NB4 (cell line): ENCODE measurements at regions not wholly inside any gene's neighbourhood (a gene's known extent, or its start where the extent isn't known, plus 50 kb on each side); places are given as distances from the start of the nearest gene placed in this dataset.
"Not testable (repeated sequence)": the region's sequence is repeated elsewhere in the genome, so short reads cannot be mapped to it uniquely, and the experiment has no call there.

Source experiments
- DNase-seq: peaks from one replicate; pipeline ENCODE4 v3.0.0; 2010; ENCODE audit warnings: low read depth
- H3K4me3 ChIP-seq: one replicate; pipeline ENCODE4 v1.5.1; 2011; ENCODE audit warnings: mild to moderate bottlenecking, low read depth, low read length, moderate library complexity
- CTCF ChIP-seq: IDR thresholded peaks from one replicate; pipeline ENCODE4 v1.5.1; 2012; ENCODE audit warnings: low read depth, low read length
- MAX ChIP-seq: IDR thresholded peaks from 2 replicates; pipeline ENCODE4 v1.6.1; 2011; ENCODE audit warnings: low read depth, low read length
- MYC ChIP-seq: IDR thresholded peaks from 2 replicates; pipeline ENCODE4 v1.6.1; 2011; ENCODE audit warnings: low read depth, low read length
- POLR2A ChIP-seq: IDR thresholded peaks from 2 replicates; pipeline ENCODE4 v1.6.1; 2011; ENCODE audit warnings: mild to moderate bottlenecking; ENCODE audit not compliant: insufficient read length; ENCODE audit errors: extremely low read depth

- no peak for DNase-seq
- TF ChIP-seq MAX, result no peak
- TF ChIP-seq POLR2A, result no peak
- no peak for TF ChIP-seq MYC
- TF ChIP-seq CTCF, result no peak
- H3K4me3 ChIP-seq, result no peak overlapping the region
Observed at GRCh38 chr1:207250431-207250830, 71.0 kb upstream of the CD55 start.

- no peak overlapping the region for H3K4me3 ChIP-seq
- no peak for DNase-seq
- no peak for TF ChIP-seq MAX
- no peak for TF ChIP-seq CTCF
- no peak for TF ChIP-seq MYC
- no peak for TF ChIP-seq POLR2A
Observed at GRCh38 chr1:207251066-207251465, 70.4 kb upstream of the CD55 start.

GRCh38 chr1:207256869-207257268 is 64.6 kb upstream of the CD55 start:
- H3K4me3 ChIP-seq, result no peak overlapping the region
- no peak for DNase-seq
- TF ChIP-seq MAX, result no peak

GRCh38 chr1:207259391-207259790 is 62.1 kb upstream of the CD55 start:
- H3K4me3 ChIP-seq, result no peak overlapping the region
- TF ChIP-seq POLR2A (no peak), MAX (no peak), MYC (no peak), CTCF (no peak)
- DNase-seq, result peak; percentile 4

- TF ChIP-seq MAX (no peak), POLR2A (no peak), CTCF (no peak), MYC (no peak)
- no peak overlapping the region for H3K4me3 ChIP-seq
- DNase-seq, result no peak
Observed at GRCh38 chr1:207261971-207262370, 59.5 kb upstream of the CD55 start.

- H3K4me3 ChIP-seq, DNase-seq: not testable (repeated sequence)
Observed at GRCh38 chr1:207262891-207263290, 58.6 kb upstream of the CD55 start.

GRCh38 chr1:207264663-207265252 is 56.7 kb upstream of the CD55 start:
- no peak for DNase-seq
- no peak overlapping the region for H3K4me3 ChIP-seq
- TF ChIP-seq POLR2A (no peak), MAX (no peak)
